Cardiac fibroblast (primary cell): ENCODE measurements at regions not wholly inside any gene's neighbourhood (a gene's known extent, or its start where the extent isn't known, plus 50 kb on each side); places are given as distances from the start of the nearest gene placed in this dataset.

Source experiments
- DNase-seq, 2 donors: peaks; one replicate each; pipeline versions ENCODE4 v3.0.0 to v3.0.0-alpha.2; 2010; ENCODE audit warnings: low read depth in 2 of 2
- H3K4me3 ChIP-seq, 2 donors: replicated peaks in 1 of 2; 1 replicate in 1 of 2; 2 replicates in 1 of 2; pipeline ENCODE4 v1.5.1; 2011; ENCODE audit warnings: low read depth in 2 of 2, low read length in 2 of 2, mild to moderate bottlenecking in 2 of 2, moderate library complexity in 1 of 2
- CTCF ChIP-seq: IDR thresholded peaks from one replicate; pipeline ENCODE4 v1.5.1; 2011; ENCODE audit warnings: low read depth, mild to moderate bottlenecking, low read length, inconsistent platforms

DNA sequence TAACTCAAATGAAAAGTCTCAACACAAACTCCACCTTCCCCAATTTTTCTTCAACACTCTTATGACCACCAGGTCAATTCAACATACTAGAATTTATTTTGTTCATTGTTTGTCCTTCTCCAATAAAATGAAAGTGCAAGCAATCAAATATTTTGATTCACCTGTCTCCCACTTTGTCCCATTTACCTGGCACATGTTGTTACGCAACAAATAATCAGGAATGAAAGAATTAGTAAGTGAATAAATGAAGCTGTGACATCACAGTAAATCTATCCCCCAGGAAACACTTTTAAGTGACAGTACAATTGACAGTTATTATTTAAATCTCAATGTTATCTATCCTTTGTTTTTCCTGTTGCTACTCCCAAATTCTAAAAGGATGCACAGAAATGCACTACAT lies 393.7 kb upstream of the OPRM1 start:
- no peak overlapping the region for H3K4me3 ChIP-seq
- no peak for TF ChIP-seq CTCF
- no peak for DNase-seq

DNA sequence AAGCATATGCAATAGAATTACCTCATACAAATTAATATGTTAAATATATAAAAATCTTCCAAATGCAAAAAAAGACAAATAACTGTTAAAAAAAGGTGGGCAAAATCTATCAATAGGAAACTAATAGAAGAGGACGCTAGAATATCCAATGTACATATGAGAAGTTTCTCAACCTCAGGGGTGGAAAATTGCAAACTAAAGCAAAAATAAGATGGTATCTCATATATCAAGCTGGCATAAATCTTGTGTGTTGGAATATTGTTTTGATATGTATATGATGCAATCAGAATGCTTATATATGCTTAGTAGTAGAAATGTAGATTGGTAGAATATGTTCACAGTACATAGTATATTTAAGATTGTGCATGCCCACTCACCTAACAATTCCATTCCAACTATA lies 395.0 kb upstream of the OPRM1 start:
- TF ChIP-seq CTCF, result no peak
- no peak for DNase-seq
- no peak overlapping the region for H3K4me3 ChIP-seq

GRCh38 chr6:153634416-153634815 lies 404.6 kb upstream of the OPRM1 start:
- no peak for DNase-seq
- no peak for TF ChIP-seq CTCF
- H3K4me3 ChIP-seq, result no peak overlapping the region

GRCh38 chr6:153625089-153625488 lies 414.0 kb upstream of the OPRM1 start:
- peak in 1 of 2 donors; percentile 75 for DNase-seq
- no peak for TF ChIP-seq CTCF
- H3K4me3 ChIP-seq, result no peak overlapping the region

DNA sequence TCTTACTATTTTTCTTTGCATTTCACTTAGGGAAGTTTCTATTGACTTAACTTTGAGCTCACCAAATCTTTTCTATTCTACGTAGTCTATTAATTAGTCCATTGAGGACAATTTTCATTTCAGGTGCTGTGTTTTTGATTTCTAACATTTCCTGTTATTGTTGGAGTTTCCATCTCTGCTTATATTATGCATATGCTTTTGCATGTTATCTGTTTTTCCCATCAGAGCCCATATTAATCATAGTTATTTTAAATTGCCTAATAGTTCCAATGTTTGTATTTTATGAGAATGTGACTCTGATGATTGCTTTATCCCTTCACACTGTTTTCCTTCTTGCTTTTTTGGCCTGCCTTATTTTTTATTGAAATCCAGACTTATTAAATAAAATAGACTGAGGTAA lies 414.5 kb upstream of the OPRM1 start:
- no peak for DNase-seq
- no peak overlapping the region for H3K4me3 ChIP-seq
- TF ChIP-seq CTCF, result no peak

DNA sequence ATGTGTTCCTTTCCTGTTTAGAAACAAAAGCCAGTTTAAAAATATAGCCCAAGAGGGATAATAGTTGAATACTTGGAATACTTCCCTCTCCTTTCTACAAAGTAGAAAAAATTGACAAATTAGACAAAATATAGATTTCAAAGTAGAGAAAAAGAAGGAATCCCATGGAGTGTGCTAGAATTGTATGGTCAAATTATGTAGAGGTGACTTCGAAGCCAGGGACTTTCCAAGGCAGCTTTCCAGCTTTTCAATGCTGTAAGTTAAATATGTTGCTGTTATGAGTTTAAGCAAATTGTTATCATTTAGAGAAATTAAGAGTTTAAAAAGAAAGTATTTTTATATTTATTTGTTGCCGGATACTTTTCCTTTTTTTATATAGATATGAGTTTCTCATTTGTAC lies 415.5 kb upstream of the OPRM1 start:
- no peak for TF ChIP-seq CTCF
- DNase-seq, result no peak
- H3K4me3 ChIP-seq, result no peak overlapping the region

DNA sequence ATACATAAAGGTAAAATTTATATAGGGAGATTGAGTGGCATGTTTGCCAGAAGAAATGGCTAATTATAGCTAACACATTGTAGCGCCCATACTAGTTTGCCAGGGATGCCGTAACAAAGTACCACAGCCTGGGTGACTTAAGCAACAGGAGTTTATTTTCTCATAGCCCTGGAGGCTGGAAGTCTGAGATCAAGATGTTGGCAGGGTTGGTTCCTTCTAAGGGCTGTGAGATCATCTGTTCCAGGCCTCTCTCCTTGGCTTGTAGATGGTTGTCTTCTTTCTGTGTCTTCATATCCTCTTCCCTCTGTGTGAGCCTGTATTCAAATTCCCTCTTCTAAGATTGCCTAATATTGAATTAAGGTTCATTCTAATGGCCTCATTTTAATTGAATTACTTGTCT lies 417.5 kb upstream of the OPRM1 start:
- no peak overlapping the region for H3K4me3 ChIP-seq
- no peak for DNase-seq
- no peak for TF ChIP-seq CTCF
